ENCODE measurements at regions not wholly inside any gene's neighbourhood (a gene's known extent, or its start where the extent isn't known, plus 50 kb on each side); places are given as distances from the start of the nearest gene placed in this dataset.

DNA sequence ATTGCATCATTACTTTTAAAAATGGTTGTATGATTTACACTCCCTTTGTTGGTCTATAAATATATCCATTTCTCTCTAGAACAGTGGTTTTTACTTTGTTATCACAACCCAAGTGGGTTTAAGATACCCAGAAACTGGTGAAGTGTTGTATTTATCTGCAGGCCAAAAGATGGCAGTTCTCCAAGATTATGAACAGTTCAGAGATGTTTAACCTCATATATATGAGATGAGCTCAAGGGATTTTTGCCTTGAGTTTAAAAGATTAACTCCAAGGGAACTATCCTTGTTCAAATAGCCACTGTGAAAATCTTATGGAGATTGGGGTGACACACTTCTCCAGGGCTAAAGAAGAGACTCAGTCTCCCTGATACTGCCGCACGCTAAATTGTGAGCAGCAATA lies 572.6 kb downstream of the TLE4 start:
- Histone ChIP-seq H3K9me3 (ENCODE audit: low read depth) (no peaks in the 10 kb centered on the region), H3K27ac (no peak overlapping the region), H3K4me3 (no peak overlapping the region), H2AFZ (replicated peaks) (no peak overlapping the region), H3K36me3 (no peaks in the 10 kb centered on the region), H3K27me3 (no peaks in the 10 kb centered on the region), H3K79me2 (ENCODE audit: low read depth) (no peaks in the 10 kb centered on the region), H4K20me1 (ENCODE audit: low read depth) (no peaks in the 10 kb centered on the region), H3K4me1 (peaks cover 17% of the 10 kb centered on the region), H3K9ac (no peak overlapping the region), H3F3A (ENCODE audit: low read depth) (peaks cover 11% of the 10 kb centered on the region), H3K4me2 (no peak overlapping the region)
- H3K4me1 Mint-ChIP-seq, result peaks cover 22% of the 10 kb centered on the region
- H3K27me3 Mint-ChIP-seq (ENCODE audit: insufficient read depth, low read depth), result peaks cover 4% of the 10 kb centered on the region
- H3K27ac Mint-ChIP-seq, result no peak overlapping the region
- peaks cover 1% of the 10 kb centered on the region for H3K9me3 Mint-ChIP-seq
- H3K4me3 Mint-ChIP-seq, result no peak overlapping the region
- TF ChIP-seq EZH2phosphoT487 (IDR thresholded peaks at IDR 0.05) (no peak), EZH2 (IDR thresholded peaks at IDR 0.05) (no peak)
- TF ChIP-seq, protein P1, sequence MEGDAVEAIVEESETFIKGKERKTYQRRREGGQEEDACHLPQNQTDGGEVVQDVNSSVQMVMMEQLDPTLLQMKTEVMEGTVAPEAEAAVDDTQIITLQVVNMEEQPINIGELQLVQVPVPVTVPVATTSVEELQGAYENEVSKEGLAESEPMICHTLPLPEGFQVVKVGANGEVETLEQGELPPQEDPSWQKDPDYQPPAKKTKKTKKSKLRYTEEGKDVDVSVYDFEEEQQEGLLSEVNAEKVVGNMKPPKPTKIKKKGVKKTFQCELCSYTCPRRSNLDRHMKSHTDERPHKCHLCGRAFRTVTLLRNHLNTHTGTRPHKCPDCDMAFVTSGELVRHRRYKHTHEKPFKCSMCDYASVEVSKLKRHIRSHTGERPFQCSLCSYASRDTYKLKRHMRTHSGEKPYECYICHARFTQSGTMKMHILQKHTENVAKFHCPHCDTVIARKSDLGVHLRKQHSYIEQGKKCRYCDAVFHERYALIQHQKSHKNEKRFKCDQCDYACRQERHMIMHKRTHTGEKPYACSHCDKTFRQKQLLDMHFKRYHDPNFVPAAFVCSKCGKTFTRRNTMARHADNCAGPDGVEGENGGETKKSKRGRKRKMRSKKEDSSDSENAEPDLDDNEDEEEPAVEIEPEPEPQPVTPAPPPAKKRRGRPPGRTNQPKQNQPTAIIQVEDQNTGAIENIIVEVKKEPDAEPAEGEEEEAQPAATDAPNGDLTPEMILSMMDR (IDR thresholded peaks at IDR 0.05), result no peak
- no peaks in the 10 kb centered on the region for H3K36me3 Mint-ChIP-seq
- DNase-seq (ENCODE audit: low spot score), result no peak

DNA sequence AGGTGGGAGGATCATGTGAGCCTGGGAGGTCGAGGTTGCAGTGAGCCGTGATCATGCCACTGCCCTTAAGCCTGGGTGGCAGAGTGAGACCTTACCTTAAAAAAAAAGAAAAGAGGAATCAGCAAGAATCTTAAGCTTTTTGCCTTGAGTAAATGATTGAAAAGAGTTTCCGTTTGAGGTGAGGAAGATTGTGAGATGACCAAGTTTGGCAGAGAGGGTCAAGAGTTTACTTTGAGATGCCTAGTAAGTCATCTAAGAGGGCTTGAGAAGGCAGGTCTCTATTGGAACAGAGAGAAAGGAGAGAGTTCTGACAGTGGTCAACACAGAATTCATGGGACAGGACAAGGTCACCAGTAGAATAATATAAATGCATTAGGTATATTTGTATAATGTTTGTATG lies 572.1 kb downstream of the TLE4 start:
- H4K20me1 ChIP-seq (ENCODE audit: low read depth), result no peaks in the 10 kb centered on the region
- H3K79me2 ChIP-seq (ENCODE audit: low read depth), result no peaks in the 10 kb centered on the region
- peaks cover 17% of the 10 kb centered on the region for H3K4me1 ChIP-seq
- peaks cover 11% of the 10 kb centered on the region for H3F3A ChIP-seq (ENCODE audit: low read depth)
- Mint-ChIP-seq H3K36me3 (no peaks in the 10 kb centered on the region), H3K27me3 (ENCODE audit: insufficient read depth, low read depth) (peaks cover 4% of the 10 kb centered on the region), H3K4me3 (no peak overlapping the region), H3K27ac (no peak overlapping the region), H3K4me1 (peaks cover 22% of the 10 kb centered on the region), H3K9me3 (no peaks in the 10 kb centered on the region)
- H3K9me3 ChIP-seq (ENCODE audit: low read depth), result no peaks in the 10 kb centered on the region
- H3K27ac ChIP-seq, result no peak overlapping the region
- no peaks in the 10 kb centered on the region for H3K36me3 ChIP-seq
- no peak overlapping the region for H3K9ac ChIP-seq
- H3K27me3 ChIP-seq, result no peaks in the 10 kb centered on the region
- DNase-seq (ENCODE audit: low spot score), result no peak
- no peak overlapping the region for H3K4me3 ChIP-seq
- no peak overlapping the region for H3K4me2 ChIP-seq
- TF ChIP-seq EZH2phosphoT487 (IDR thresholded peaks at IDR 0.05) (no peak), EZH2 (IDR thresholded peaks at IDR 0.05) (no peak)
- TF ChIP-seq, protein P1 (IDR thresholded peaks at IDR 0.05), result no peak
- no peak overlapping the region for H2AFZ ChIP-seq (replicated peaks)

DNA sequence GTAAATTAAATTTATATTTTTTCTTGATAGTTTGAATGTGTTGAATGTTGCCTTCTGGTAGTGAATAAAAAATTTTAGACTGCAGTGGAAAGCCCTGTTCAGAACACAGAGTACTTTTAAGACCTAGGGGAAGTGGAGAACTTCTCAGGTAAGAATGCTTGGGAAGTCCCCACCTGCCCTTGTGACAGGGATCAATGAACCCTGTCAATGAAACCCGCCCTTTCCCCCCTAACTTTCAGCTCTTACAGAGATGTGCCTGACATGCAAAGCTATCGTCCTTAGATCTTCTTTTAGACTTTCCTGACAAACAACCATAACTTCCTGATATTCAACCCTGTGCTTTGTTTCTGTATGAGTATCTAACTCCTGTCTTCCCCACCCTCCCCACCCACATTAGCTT lies 562.7 kb downstream of the TLE4 start:
- Histone ChIP-seq H4K20me1 (ENCODE audit: low read depth) (no peaks in the 10 kb centered on the region), H3K79me2 (ENCODE audit: low read depth) (no peaks in the 10 kb centered on the region), H3K4me2 (no peak overlapping the region), H3K4me1 (no peaks in the 10 kb centered on the region), H2AFZ (replicated peaks) (no peak overlapping the region), H3K27ac (no peak overlapping the region), H3F3A (ENCODE audit: low read depth) (no peaks in the 10 kb centered on the region), H3K36me3 (no peaks in the 10 kb centered on the region), H3K4me3 (no peak overlapping the region), H3K27me3 (no peaks in the 10 kb centered on the region), H3K9me3 (ENCODE audit: low read depth) (no peaks in the 10 kb centered on the region), H3K9ac (no peak overlapping the region)
- Mint-ChIP-seq H3K36me3 (peaks cover 2% of the 10 kb centered on the region), H3K9me3 (peaks cover 5% of the 10 kb centered on the region), H3K4me1 (no peaks in the 10 kb centered on the region), H3K27ac (no peak overlapping the region), H3K27me3 (ENCODE audit: insufficient read depth, low read depth) (peaks cover 2% of the 10 kb centered on the region), H3K4me3 (no peak overlapping the region)
- TF ChIP-seq EZH2 (IDR thresholded peaks at IDR 0.05) (no peak), EZH2phosphoT487 (IDR thresholded peaks at IDR 0.05) (no peak)
- TF ChIP-seq, protein P1 (IDR thresholded peaks at IDR 0.05), result no peak
- DNase-seq (ENCODE audit: low spot score), result no peak

All from neural progenitor cell (in vitro differentiated cells).